ENCODE measurements at regions not wholly inside any gene's neighbourhood (a gene's known extent, or its start where the extent isn't known, plus 50 kb on each side); places are given as distances from the start of the nearest gene placed in this dataset.
"Not testable (repeated sequence)": the region's sequence is repeated elsewhere in the genome, so short reads cannot be mapped to it uniquely, and the experiment has no call there.

DNA sequence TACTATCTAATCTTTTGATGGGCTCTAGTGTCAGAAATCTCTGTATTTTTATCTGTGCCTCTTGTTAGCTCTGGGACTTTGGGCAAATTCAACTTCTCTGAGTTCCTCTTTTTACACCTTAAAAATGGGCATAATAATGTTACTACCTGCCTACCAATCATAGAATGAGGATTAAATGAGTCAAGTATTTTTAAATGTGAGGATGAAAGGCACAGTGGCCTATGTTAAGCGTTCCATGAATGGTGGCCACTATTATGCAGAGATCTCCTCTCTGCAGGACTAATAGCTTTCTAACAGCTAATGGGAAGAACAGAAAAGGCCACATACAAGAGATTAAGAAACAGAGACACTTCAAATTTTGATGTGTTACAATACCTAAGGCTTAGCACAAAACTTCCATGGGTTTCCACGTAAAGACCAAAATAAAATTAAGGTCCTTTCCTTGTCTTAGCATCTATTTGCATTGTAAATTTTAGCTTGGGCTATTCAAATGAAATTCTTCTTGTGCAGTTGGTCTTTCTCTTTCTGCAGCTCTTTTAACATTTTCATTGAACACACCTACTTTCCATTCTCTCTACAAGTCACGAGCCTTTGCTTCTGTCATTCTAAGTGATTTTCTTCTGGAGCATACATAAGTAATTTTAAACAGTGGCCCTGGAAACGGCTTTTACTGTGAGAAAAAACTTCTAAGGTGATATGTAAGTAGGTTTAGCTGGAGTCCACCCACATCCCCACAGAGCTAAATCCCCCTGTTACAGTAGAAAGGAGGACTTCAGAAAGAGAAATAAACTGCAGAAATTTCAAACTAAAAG is 117.9 kb upstream of the MED14 start:
- no peak for DNase-seq

DNA sequence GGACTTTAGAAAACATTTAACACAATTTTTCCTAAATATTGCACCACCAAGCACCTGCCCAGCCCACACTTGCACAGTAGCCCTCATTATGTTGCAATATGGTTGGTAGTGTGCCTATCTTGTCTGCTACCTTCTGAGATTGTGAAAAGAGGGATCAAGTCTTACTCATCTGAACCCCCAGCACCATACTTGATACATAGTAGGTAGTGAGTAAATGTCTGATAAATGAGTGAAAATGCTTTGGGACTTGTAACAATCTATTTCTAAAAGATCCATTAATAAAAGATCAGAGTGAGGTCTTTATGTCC is 118.4 kb upstream of the MED14 start:
- DNase-seq, result no peak

DNA sequence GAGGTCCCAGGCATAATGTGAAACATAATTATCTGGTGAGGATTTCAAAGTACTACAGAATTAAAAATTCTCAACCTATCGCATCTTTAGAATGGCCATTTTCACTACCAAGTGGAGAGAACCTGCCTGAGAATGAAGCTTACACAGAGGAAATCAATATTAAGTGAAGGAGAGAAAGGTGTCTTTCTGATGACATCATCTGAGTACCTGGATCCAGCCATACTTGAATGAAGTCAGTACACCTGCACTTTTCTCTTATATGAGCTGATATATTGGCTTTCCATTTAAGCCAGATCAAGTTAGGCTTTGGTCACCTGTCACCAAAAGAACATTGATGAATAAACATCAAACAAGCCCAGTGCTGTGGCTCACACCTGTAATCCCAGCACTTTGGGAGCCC is 118.9 kb upstream of the MED14 start:
- DNase-seq, result no peak

DNA sequence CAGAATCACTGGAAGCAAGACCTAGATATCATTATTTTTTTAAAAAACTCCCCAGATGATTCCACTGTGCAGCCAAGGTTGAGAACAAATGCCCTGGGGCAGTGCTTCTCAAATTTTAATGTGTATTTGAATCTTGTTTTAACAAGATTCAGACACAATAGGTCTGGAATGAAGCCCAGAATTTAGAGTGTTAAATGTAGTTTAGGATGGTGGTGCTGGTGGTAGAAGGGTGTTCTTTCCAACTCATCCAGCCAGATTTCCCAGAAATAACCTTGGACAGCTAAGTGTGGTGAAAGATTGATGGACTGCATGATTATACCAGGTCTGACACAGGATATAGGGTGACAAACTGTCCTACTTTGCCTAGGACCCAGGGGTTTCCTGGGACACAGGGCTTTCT is 120.1 kb upstream of the MED14 start:
- no peak for DNase-seq

DNA sequence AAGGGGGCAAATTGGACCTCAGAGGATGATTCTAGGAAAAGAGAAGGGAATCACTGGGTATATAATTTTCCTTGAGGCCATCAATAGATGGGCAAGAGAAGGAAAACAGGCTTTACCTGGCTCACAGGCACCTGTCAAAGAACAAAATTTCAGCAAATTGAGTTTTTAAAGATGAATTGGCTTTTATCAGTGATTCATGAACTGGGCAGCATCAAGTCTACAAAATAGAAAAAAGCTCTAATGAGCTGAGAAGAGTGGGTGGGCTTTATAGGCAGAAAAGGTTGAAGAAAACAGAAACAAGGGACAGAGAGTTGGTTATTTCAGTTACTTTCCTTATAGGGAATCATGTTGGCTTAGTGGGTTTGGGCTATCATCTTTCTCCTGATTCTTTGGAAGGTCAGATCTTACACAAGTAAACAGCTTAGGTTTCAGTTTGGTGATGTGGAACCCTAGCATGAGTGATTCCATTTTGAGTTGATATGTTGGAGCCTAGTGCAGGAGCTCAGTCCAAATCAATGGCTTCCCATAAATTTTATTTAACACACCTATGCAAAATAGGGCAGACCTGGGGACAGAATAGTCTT is 120.7 kb upstream of the MED14 start:
- DNase-seq, result no peak

DNA sequence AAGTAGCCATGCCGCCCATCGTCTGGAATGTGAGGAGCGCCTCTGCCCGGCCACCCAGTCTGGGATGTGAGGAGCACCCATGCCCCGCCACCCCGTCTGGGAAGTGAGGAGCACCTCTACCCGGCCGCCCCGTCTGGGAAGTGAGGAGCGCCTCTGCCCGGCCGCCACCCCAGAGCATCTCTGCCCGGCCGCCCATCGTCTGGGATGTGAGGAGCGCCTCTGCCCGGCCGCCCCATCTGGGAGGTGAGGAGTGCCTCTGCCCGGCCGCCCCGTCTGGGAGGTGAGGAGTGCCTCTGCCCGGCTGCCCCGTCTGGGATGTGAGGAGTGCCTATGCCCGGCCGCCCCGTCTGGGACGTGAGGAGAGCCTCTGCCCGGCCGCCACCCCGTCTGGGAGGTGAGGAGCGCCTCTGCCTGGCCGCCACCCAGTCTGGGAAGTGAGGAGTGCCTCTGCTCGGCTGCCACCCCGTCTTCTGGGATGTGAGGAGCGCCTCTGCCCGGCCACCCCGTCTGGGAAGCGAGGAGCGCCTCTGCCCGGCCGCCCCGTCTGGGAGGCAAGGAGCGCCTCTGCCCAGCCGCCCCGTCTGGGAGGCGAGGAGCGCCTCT is 126.7 kb upstream of the MED14 start:
- not testable (repeated sequence) for DNase-seq

DNA sequence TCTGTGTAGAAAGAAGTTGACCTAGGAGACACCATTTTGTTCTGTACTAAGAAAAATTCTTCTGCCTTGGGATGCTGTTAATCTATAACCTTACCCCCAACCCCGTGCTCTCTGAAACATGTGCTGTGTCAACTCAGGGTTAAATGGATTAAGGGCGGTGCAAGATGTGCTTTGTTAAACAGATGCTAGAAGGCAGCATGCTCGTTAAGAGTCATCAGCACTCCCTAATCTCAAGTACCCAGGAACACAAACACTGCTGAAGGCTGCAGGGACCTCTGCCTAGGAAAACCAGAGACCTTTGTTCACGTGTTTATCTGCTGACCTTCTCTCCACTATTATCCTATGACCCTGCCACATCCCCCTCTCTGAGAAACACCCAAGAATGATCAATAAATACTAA is 127.9 kb upstream of the MED14 start:
- DNase-seq, result not testable (repeated sequence)

DNA sequence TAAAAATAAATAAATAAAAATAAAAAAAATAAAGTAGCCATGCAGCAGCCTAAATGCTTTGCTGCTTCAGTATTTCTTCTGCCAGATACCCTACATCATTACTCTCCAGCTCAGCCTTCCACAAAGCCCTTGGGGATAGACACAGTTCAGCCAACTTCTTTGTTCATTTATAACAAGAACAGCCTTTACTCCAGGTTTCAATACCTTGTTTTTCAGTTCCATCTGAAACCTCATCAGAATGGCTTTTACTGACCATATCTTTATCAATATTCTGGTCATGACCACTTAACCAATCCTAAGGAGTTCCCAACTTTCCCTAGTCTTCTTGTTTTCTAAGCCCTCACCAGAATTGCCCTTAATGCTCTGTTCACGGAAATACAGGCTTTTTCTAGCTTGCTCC is 128.3 kb upstream of the MED14 start:
- no peak for DNase-seq

DNA sequence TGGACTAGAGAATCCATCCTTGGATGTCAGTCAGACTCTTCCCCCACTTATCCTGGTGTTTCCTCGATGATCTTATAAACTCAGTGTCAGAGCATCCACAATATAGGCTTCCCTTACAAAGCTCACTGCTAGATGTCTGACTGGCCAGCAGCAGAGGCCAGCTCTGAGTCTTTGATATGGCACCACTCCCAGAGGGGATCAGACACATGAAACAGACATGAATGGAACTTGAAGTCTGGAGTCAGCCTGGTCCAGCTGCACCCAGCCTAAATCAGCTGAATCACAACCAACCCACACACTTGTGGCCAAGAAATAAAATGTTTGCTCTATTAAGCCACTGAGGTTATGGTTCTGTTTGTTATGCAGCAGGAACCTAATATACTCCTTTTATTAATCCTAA is 129.6 kb upstream of the MED14 start:
- no peak for DNase-seq

DNA sequence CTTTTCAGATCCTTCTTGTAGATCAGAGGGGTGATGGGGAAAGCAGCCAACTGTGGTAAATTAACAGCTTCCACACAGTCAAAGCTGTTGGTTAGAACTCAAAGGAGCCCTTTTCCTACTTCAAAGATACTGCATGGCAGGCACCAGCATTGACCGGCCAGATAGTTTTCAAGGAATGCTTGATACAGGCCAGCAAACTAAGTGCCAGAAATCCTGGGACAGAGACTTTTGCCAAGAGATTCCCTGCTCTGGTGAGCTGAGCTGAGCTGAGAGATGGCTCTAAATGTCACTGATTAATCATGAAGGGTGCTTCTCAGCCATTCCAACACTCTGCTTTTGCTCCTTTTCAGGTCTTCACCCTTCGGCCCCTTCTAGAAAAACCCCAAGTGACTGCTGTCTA is 131.6 kb upstream of the MED14 start:
- no peak for DNase-seq

DNA sequence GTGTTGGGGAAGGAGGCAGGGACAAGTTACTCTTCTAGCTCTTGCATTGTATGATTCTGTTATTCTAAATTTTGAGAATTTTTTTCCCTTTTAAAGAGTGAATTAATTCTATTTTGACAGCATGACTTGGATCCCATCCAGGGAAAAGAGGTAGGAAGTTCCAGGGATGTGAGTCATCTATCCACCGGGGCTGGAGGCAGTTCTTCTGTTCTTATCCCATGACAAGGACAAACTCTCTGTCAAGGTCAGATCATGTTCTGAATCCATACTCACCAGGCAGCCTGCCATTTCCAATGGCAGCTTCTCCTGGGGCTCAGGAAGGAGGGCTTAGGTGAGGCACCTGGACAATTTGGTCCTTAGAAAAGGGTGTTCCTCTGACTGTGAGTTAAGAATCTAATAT is 132.0 kb upstream of the MED14 start:
- no peak for DNase-seq

DNA sequence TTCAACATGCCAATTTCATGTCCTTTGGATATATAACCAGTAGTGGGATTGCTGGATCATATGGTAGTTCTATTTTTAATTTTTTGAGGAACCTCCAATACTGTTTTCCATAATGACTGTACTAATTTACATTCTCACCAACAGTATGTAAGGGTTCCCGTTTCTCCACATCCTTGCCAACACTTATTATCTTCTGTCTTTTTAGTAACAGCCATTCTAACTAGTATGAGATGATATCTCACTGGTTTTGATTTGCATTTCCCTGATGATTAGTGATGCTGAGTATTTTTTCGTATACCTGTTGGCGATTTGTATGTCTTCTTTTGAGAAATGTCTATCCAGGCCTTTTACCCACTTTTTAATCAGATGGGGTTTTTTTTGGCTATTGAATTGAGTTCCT is 133.5 kb upstream of the MED14 start:
- DNase-seq, result no peak

DNA sequence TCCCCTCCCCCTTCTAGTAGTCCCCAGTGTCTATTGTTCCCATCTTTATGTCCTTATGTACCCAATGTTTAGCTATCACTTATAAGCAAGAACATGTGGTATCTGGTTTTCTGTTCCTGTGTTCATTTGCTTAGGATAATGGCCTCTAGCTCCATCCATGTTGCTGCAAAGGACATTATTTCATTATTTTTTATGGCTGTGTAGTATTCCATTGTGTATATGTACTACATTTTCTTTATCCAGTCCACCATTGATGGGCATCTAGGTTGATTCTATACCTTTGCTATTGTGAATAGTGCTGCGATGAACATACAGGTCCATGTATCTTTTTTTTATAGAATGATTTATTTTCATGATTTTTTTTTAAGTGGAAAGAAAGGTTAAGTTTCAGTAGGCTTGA is 135.6 kb upstream of the MED14 start:
- DNase-seq, result not testable (repeated sequence)

DNA sequence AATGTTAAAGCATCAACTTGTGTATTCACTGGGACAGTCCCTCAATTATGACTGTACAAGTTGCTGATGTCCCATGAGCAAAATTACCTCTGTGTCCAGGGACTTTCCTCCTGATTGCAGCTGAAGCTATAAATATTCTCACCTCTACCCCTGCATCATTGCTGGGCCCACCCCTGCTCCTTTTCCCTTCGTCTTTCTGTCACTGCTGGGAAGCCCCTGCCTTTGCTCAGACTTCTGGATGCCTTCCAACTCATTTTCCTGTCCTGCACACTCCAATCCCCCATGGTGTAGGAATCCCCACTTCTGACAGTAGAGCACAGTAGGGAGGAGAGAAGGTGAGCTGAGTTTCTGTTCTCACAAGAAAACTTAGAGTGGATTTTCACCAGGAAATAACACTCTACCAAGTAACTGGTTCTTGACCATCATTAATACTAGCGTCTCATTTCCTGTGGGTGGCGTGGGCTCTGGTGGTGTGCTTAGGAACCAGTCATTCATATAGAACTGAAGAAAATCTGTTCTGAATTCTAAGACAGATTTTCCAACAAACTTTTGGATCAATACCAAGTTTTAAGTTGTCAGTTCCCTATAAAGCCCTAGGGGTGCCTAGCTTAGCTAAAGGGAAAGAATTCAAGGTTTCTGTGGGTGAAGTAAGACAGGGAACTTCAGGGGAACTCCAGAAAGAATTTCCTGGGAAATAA is 136.2 kb upstream of the MED14 start:
- no peak for DNase-seq

DNA sequence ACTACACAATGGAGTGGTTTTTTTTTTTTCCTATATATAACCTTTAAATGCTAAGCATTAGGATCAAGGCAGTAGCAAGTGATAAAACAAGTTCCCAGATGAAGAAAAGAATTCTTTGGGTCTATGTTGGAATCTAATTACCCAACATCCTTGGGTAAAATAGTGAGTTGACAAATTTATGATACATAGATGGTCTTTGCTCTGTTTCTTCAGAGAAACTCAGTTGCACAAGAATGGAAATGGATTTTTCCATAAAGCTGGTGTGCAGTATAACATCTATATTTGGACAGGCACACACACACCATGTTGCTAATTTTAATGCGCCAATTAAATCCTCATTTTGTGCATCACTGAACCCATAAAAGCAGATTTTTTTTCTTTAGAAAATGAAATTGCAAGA is 137.0 kb upstream of the MED14 start:
- no peak for DNase-seq

DNA sequence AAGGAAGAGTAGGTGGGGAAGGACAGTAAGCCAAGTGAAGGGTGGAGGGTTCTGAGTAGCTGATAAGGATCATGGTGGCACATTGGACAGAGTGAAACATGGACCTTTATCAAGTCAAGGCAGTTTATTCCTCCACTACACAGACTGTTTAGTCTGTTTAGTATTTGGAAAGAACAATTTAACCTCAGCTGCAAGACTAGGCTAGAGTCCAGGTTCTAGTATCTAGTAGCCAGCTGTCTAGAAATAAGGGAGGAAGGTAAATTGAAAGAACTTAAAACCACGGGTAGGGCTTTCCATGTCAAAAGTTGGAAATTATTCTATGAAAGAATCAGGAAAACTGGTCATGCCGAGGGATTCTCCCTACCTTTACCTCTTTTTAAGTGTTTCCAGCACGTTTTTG is 140.1 kb upstream of the MED14 start:
- DNase-seq, result no peak

DNA sequence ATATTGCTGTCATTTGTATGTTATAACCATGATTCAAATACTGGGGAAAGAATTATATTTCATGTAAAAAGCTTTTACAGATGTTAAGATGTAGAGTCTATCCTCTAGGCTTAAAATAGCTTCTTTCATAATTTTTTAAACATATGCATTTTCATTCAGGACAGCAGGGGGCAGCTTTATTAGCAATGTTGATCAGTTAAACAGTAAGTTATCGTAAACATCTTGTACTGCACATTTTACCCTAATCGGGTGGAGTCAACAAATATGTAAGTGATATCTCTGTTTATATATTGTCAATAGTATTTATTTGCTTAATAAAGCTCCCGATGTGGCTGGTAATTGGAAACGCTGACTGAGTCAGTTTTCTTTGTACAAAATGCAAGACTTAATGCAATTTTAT is 142.5 kb upstream of the MED14 start:
- no peak for DNase-seq

DNA sequence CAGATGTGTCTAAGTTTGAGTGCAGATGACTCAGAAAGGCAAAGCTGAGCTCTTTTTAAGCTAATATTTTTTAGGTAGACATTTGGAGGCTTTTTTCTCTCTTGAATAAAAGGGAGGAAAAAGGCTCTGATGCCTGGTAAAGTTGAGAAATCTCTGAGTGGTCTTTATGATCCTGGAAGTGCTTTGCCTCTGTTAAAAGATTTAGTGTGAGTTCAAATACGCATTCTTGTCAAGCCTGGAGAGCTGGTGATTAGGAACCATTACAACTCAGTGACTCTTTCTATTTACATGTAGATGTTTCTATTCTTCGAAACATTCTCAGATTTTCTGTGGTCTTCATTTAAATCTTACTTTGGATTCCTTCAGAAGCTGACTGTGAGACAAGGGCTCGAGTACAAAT is 143.4 kb upstream of the MED14 start:
- DNase-seq, result no peak

DNA sequence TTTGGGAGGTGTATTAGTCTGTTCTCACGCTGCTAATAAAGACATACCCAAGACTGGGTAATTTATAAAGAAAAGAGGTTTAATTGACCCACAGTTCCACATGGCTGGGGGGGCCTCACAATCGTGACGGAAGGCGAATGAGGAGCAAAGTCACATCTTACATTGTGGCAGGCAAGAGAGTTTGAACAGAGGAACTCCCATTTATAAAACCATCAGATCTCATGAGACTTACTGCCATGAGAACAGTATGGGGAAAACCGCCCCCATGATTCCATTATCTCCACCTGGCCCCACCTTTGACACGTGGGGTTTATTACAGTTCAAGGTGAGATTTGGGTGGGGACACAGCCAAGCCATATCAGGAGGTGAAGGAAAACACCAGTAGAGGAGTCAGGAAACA is 143.8 kb upstream of the MED14 start:
- not testable (repeated sequence) for DNase-seq

DNA sequence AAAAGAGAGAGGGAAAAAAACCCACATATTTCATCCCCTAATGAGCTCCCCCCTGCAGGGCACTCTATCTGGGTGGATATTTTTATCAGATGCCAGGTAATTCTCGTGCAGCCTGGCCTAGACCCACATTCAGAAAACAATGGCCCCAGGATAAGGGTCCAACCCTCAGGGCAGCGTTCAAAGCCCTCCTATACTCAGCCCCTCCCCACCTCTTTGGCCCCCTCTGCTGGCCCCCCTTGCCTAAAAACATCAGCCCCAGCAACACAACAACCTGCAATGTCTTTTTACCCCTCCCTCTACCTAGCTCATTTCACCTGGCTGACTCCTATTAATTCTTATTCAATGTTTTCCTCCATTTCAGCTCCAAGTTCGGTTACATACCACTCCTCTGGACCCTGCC is 145.4 kb upstream of the MED14 start:
- DNase-seq, result no peak

DNA sequence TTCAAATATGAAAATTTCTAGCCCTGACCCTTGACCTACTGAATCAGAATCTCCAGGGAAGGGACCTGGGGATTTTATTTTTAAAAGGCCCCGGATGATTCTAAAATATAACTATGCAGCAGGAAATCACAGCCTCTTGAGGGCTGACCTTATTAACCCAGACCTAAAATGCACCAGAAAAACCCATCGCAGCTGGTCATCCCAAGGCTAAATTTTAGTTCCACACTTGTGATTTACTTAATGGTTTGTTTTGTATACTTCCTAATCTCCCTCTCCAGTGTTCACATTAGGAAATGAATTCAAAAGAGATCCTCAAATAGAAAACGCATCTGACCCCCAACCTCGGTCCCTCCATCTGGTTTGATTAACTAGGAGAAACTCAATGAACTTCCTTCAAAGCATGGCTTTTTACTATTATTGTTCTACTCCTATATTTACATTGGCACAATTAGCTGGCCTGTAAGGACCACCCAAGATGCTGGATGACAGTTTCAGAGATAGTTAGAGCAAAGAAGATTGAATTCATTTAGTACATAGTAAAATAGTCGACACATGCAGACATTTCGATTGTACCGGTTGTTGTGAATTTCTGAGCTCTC is 147.8 kb upstream of the MED14 start:
- DNase-seq, result no peak

DNA sequence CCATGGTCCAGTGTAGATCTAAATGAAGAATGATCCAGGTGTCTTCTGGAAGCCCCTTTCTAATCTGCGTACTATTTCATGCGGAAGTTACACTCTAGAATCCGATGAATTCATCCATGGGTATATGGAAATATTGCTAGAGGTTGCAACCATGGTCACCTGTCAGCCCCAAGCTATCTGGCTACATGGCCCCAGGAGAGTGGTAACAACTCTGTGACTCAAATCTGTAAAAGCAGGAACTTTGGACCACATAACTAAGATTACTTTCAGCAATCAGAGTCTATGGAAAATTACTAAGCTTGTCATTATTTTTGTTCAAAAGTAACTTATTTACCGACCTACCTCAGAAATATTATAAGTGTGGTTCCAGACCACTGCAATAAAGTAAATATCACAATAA is 150.6 kb upstream of the MED14 start:
- no peak for DNase-seq

DNA sequence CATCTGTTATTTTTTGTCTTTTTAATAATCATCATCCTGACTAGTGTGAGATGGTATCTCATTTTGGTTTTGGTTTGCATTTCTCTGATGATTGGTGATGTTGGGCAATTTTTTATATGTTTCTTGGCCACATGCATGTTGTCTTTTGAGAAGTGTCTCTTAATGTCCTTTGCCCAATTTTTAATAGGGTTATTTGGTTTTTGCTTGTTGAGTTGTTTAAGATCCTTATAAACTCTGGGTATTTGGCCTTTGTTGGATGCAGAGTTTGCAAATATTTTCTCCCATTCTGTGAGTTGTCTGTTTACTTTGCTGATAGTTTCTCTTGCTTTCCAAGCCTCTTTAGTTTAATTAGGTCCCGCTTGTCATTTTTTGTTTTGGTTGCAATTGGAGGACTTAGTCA is 152.1 kb upstream of the MED14 start:
- DNase-seq, result no peak

DNA sequence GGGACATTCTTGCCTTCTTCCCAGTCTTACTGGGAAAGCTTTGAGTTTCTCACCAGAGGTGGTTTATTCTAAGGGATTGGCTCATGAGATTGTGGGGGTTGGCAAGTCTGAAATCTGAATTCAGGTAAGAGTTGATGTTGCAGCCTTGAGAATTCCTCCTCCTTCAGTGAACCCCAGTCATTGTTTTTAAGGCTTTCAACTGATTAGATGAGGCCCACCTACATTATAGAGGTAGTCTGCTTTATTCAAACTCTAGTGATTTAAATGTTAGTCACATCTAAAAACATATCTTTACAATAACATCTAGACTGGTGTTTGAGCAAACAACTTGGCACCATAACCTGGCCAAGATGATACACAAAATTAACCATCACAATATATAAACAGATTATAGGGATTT is 156.5 kb upstream of the MED14 start:
- no peak for DNase-seq

Data from stimulated activated naive CD4-positive, alpha-beta T cell treated with Interleukin-2 at 50 U/mL for 16 hours (primary cell).